Peyer's patch (tissue), 4 donors: ENCODE measurements at regions not wholly inside any gene's neighbourhood (a gene's known extent, or its start where the extent isn't known, plus 50 kb on each side); places are given as distances from the start of the nearest gene placed in this dataset.

ENCODE experiments used
- CTCF ChIP-seq, 6 experiments: fragments of 450-650 bp in 4 of 6; fragments of 200-600 bp in 2 of 6; sonication (generic) in 1 of 6; IDR thresholded peaks; one replicate each; pipeline ENCODE4 v1.5.1; 2017 to 2019; ENCODE audit warnings: antibody characterized with exemption in 6 of 6, mild to moderate bottlenecking in 3 of 6, moderate library complexity in 1 of 6
- POLR2A ChIP-seq, 2 donors: fragments of 450-650 bp; IDR thresholded peaks; one replicate each; pipeline ENCODE4 v1.5.1; 2017; ENCODE audit warnings: antibody characterized with exemption in 2 of 2, mild to moderate bottlenecking in 2 of 2, moderate library complexity in 2 of 2

GRCh38 chr4:91887926-91888325, 415.8 kb upstream of the GRID2 start:
- TF ChIP-seq POLR2A (IDR thresholded peaks at IDR 0.05) (no peak), CTCF (IDR thresholded peaks at IDR 0.05) (no peak)
